IPS-18c (cell line): ENCODE measurements at regions not wholly inside any gene's neighbourhood (a gene's known extent, or its start where the extent isn't known, plus 50 kb on each side); places are given as distances from the start of the nearest gene placed in this dataset.
"Not testable (repeated sequence)": the region's sequence is repeated elsewhere in the genome, so short reads cannot be mapped to it uniquely, and the experiment has no call there.

Experiments
- H3K4me3 ChIP-seq: 2 replicates; pipeline ENCODE4 v1.7.0; 2013; ENCODE audit warnings: low read depth, mild to moderate bottlenecking, low read length, moderate library complexity; ENCODE audit not compliant: insufficient read depth
- H3K9me3 ChIP-seq: one replicate; pipeline ENCODE4 v1.6.1; 2013; ENCODE audit warnings: mild to moderate bottlenecking, low read length, moderate library complexity; ENCODE audit not compliant: control insufficient read depth, insufficient read depth

DNA sequence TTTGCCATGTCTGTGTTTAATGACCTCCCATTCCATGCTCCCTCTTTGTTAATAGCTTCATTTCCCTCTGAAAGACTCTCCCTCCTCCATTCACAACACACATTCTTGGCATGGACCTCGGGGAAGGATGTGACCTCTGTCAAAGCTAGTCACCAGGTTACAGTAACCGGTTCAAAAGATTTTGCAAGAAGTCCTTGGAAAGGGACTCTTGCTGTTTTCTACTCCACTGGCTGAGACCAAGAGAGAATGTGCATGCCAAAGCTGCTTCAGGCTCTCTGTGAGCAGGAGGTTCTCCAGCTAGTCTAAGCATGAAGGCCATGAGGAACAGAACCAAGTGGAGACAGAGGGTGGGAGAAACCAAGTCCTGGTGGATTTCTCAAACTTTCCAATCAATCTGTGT is 732.6 kb downstream of the CCSER2 start:
- Histone ChIP-seq H3K9me3 (peaks cover 3% of the 10 kb centered on the region), H3K4me3 (no peak overlapping the region)

- H3K9me3 ChIP-seq: no peaks in the 10 kb centered on the region
- H3K4me3 ChIP-seq: no peak overlapping the region
Measured at GRCh38 chr10:85061401-85061800, 733.0 kb downstream of the CCSER2 start.

- Histone ChIP-seq H3K4me3 (no peak overlapping the region), H3K9me3 (no peaks in the 10 kb centered on the region)
Measured at GRCh38 chr10:85067955-85068354, 739.6 kb downstream of the CCSER2 start.

DNA sequence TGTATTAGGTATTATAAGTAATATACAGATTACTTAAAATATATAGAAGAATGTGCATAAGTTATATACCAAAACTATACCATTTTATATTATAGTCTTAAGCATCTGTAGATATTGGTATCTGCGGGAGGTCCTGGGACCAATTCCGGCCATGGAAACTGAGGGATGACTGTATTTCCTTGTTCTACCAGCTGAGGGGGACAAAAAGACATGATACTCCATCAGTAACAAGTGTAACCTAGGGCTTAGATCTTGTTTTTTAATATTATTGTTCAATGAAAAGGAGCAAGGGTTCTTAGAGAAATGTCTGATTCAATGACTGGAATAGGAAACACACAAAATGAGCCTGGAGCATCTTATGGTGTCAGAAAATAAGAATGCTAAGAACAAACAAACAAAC is 752.5 kb downstream of the CCSER2 start:
- Histone ChIP-seq H3K9me3 (no peaks in the 10 kb centered on the region), H3K4me3 (no peak overlapping the region)

GRCh38 chr10:85098835-85099521 is 770.6 kb downstream of the CCSER2 start:
- H3K4me3 ChIP-seq: no peak overlapping the region
- no peaks in the 10 kb centered on the region for H3K9me3 ChIP-seq

DNA sequence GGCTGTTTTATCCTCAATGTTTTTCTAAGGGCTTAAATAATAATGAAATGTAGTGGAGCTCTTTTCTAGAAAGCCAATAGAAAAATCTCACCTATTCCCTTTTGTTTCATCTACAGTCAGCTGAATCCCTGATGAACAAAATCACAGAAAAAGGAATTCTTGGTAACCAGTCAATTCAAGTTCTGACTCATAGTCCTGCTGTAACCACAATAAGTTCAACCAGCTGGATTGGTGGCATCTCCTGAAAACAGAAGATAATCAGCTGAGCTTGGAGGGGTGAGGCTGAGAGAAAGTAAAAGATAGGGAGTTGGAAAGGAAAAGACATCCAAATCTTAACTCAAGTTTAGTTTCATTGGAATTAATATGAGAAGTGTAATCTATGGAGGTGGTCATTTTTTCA is 772.1 kb downstream of the CCSER2 start:
- H3K9me3 ChIP-seq: no peaks in the 10 kb centered on the region
- no peak overlapping the region for H3K4me3 ChIP-seq

- no peak overlapping the region for H3K4me3 ChIP-seq
- no peaks in the 10 kb centered on the region for H3K9me3 ChIP-seq
Measured at GRCh38 chr10:85105614-85106255, 777.3 kb downstream of the CCSER2 start.

DNA sequence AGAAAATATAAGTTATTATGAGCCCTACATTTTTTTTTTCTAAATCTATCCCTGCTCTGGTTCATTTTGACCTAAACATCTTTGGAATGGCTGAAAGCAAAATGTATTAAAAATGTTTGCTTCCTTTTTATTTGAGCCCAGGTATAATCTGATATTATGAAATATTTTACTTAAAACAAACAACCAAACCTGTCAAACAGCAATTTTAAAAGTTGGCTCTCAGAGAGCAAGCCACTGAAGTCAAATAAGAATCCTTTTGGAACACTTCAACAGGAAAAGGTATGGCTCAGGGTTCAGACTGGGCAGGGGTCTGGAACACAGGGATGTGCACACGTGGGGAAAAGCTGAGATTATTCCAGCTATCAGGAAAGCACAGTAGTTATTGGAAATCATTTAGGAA is 782.9 kb downstream of the CCSER2 start:
- H3K9me3 ChIP-seq: no peaks in the 10 kb centered on the region
- no peak overlapping the region for H3K4me3 ChIP-seq

- peaks cover 7% of the 10 kb centered on the region for H3K9me3 ChIP-seq
Measured at GRCh38 chr10:85124603-85125051, 796.2 kb downstream of the CCSER2 start.

DNA sequence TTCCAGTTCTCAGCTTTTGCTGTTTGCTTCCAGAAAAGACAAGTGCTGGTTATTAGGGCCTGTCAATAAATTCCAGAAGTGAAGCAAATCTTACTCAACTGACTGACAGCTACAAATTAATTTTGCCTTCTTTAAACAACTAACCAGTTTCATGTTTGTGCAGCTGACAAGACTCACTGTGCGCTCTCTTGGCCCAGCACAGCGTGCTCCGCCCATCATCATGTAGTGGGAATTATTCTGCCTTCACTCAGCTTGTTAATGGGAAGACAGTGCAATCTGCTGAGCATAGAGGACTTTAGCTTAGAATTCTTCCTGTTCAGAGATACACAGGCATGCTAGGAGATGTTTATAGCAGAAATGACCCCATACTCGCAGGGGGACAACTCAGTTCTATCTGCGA is 808.9 kb downstream of the CCSER2 start:
- H3K4me3 ChIP-seq: no peak overlapping the region

More at GRCh38 chr10:85124603-85125051, 796.2 kb downstream of the CCSER2 start:
- H3K4me3 ChIP-seq: no peak overlapping the region

GRCh38 chr10:85138046-85138445 is 809.7 kb downstream of the CCSER2 start:
- no peaks in the 10 kb centered on the region for H3K9me3 ChIP-seq

More for the DNA sequence above, 808.9 kb downstream of the CCSER2 start:
- H3K9me3 ChIP-seq: no peaks in the 10 kb centered on the region

GRCh38 chr10:85139124-85139523 is 810.7 kb downstream of the CCSER2 start:
- H3K9me3 ChIP-seq: no peaks in the 10 kb centered on the region
- H3K4me3 ChIP-seq: no peak overlapping the region

More at GRCh38 chr10:85138046-85138445, 809.7 kb downstream of the CCSER2 start:
- no peak overlapping the region for H3K4me3 ChIP-seq

DNA sequence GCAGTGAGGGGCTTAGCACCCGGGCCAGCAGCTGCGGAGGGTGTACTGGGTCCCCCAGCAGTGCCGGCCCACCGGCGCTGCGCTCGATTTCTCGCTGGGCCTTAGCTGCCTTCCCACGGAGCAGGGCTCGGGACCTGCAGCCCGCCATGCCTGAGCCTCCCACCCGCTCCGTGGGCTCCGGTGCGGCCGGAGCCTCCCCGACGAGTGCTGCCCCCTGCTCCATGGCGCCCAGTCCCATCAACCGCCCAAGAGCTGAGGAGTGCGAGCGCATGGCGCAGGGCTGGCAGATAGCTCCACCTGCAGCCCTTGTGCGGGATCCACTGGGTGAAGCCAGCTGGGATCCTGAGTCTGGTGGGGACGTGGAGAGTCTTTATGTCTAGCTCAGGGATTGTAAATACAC is 813.1 kb downstream of the CCSER2 start:
- not testable (repeated sequence) for H3K9me3 ChIP-seq, H3K4me3 ChIP-seq

DNA sequence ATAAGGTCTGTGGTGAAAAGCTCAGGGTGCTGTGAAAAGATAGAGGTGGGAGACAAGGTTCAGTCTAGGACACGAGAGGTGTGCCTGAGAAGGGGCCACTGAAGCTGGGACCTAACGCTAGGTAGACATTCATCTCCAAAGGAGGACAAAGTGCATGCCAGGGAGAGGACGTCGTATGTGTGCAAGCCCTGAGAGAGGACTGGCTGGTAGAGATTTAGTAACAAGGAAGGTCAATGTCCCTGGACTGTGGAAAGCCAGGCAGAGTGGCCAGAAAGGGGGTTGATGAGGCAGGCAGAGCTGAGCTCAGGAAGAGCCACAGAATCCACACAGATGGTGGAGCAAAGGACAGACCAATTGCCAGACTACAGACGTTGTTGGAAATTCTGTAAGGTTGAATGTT is 817.6 kb downstream of the CCSER2 start:
- Histone ChIP-seq H3K9me3 (no peaks in the 10 kb centered on the region), H3K4me3 (no peak overlapping the region)

DNA sequence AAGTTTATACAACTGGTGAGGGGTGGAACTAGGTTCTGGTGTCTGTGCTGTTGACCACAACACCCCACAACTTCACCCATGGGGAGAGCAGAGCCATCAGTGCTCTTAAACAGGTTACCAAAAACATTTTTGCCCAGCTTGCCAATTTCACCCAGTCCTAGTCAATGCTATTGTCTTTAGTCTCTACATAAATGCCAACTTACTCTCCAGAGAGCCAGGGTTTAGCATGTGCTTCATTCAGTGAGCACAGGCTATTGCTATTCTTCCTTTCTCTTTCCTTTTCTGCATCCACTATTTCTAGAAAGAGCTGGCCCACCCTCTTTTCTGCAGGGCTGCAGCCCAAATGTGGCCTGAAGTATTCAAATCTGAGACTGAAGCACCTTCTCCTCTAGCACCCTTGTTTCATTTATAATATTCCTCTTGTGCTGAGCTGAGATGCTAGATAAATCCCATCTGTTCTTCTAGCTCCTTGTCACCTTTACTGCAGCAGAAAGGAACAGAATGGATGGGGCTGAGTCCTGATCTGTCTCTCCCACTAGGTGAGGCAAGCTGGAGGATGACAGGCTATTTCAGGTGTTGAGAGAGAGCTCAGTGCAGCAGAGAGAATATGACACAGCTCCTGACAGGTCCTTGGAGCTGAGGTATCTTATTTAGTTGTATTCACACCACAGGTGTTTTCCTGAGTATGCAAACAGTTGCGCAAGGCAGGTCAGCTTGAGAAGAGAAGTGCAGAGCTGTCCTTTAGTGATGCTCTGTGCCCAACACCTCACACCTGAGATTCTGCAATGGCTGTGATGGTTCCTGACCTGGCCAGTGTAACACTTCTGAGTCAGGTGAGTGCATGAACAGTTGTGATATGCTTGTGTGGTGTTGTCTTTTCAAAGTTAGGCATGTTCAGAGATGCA is 819.2 kb downstream of the CCSER2 start:
- Histone ChIP-seq H3K4me3 (no peak overlapping the region), H3K9me3 (no peaks in the 10 kb centered on the region)

GRCh38 chr10:85148693-85149640 is 820.6 kb downstream of the CCSER2 start:
- no peak overlapping the region for H3K4me3 ChIP-seq
- no peaks in the 10 kb centered on the region for H3K9me3 ChIP-seq

- no peak overlapping the region for H3K4me3 ChIP-seq
- no peaks in the 10 kb centered on the region for H3K9me3 ChIP-seq
Measured at GRCh38 chr10:85149766-85150165, 821.4 kb downstream of the CCSER2 start.
